AG04449 (cell line): ENCODE measurements at regions not wholly inside any gene's neighbourhood (a gene's known extent, or its start where the extent isn't known, plus 50 kb on each side); places are given as distances from the start of the nearest gene placed in this dataset.
"Not testable (repeated sequence)": the region's sequence is repeated elsewhere in the genome, so short reads cannot be mapped to it uniquely, and the experiment has no call there.

ENCODE experiments used
- CTCF ChIA-PET: fragments of 350-600 bp; formaldehyde crosslinking; extraction: SDS; loops from one replicate; lab custom pipeline; 2021; ENCODE audit warnings: antibody characterized with exemption; lab: Yijun Ruan, JAX
- POLR2A ChIA-PET: fragments of 400-600, 350-600 bp; formaldehyde crosslinking; extraction: SDS; loops from one replicate; lab custom pipeline; 2020; ENCODE audit warnings: antibody characterized with exemption, inconsistent platforms; lab: Yijun Ruan, JAX
- DNase-seq: peaks from one replicate; pipeline ENCODE4 v3.0.0-alpha.2; 2010; ENCODE audit warnings: low read depth, low spot score
- H3K4me3 ChIP-seq: 2 replicates; pipeline ENCODE4 v1.5.1; 2011; ENCODE audit warnings: low read depth, mild to moderate bottlenecking, control low read depth, low read length
- CTCF ChIP-seq: IDR thresholded peaks from one replicate; pipeline ENCODE4 v1.5.1; 2011; ENCODE audit warnings: mild to moderate bottlenecking, moderate library complexity, low read length, control low read depth, inconsistent platforms; ENCODE audit not compliant: insufficient read depth; ENCODE audit errors: missing control alignments

- no peak for DNase-seq
- POLR2A ChIA-PET = no interaction called here
These were observed 426.7 kb upstream of the ARX start for GRCh38 chrX:25442499-25442898.

GRCh38 chrX:25433307-25433706 is 417.5 kb upstream of the ARX start:
- no peak for TF ChIP-seq CTCF
- ChIA-PET CTCF (no interaction called here), POLR2A (no interaction called here)
- H3K4me3 ChIP-seq = no peak overlapping the region
- DNase-seq = no peak

More at GRCh38 chrX:25442499-25442898, 426.7 kb upstream of the ARX start:
- CTCF ChIA-PET = no interaction called here
- H3K4me3 ChIP-seq = no peak overlapping the region
- TF ChIP-seq CTCF = no peak

- no peak for DNase-seq
- POLR2A ChIA-PET = no interaction called here
- H3K4me3 ChIP-seq = no peak overlapping the region
- no peak for TF ChIP-seq CTCF
- CTCF ChIA-PET = no interaction called here
These were observed 416.6 kb upstream of the ARX start for GRCh38 chrX:25432396-25432795.

GRCh38 chrX:25427873-25428555 is 412.2 kb upstream of the ARX start:
- TF ChIP-seq CTCF = no peak
- ChIA-PET POLR2A (no interaction called here), CTCF (no interaction called here)
- no peak overlapping the region for H3K4me3 ChIP-seq
- DNase-seq = no peak

- H3K4me3 ChIP-seq, POLR2A ChIA-PET, DNase-seq, CTCF ChIA-PET: not testable (repeated sequence)
These were observed 388.4 kb upstream of the ARX start for GRCh38 chrX:25404163-25404562.

- no peak for DNase-seq
- ChIA-PET CTCF (no interaction called here), POLR2A (no interaction called here)
These were observed 373.5 kb upstream of the ARX start for GRCh38 chrX:25389266-25389665.

More at GRCh38 chrX:25389266-25389665, 373.5 kb upstream of the ARX start:
- TF ChIP-seq CTCF = no peak
- no peak overlapping the region for H3K4me3 ChIP-seq
